ENCODE measurements at regions not wholly inside any gene's neighbourhood (a gene's known extent, or its start where the extent isn't known, plus 50 kb on each side); places are given as distances from the start of the nearest gene placed in this dataset.

- no peak for TF ChIP-seq CTCF (IDR thresholded peaks at IDR 0.05; ENCODE audit: insufficient read depth, low read length, poor library complexity, severe bottlenecking)
- no peak for TF ChIP-seq EZH2phosphoT487 (conservative IDR thresholded peaks at IDR 0.05; ENCODE audit: low read length)
Observed at GRCh38 chr9:14434158-14434504, 120.2 kb upstream of the NFIB start.
